GM12878 (cell line): ENCODE measurements at regions not wholly inside any gene's neighbourhood (a gene's known extent, or its start where the extent isn't known, plus 50 kb on each side); places are given as distances from the start of the nearest gene placed in this dataset.

ENCODE experiments used
- CTCF ChIP-seq, 3 experiments: IDR thresholded peaks in 2 of 3; conservative IDR thresholded peaks in 1 of 3; 2 replicates each; pipeline ENCODE4 v1.5.1; 2011; ENCODE audit warnings: low read depth in 3 of 3, low read length in 3 of 3, mild to moderate bottlenecking in 3 of 3, control low read depth in 2 of 3, moderate library complexity in 2 of 3, inconsistent platforms in 1 of 3, mixed read lengths in 1 of 3; ENCODE audit not compliant: control insufficient read depth in 2 of 3, insufficient read depth in 1 of 3; ENCODE audit errors: extremely low read depth in 1 of 3
- NBN ChIP-seq: fragments of 450-650 bp; IDR thresholded peaks from 2 replicates; pipeline ENCODE4 v1.6.1; 2016
- RAD21 ChIP-seq: IDR thresholded peaks from 2 replicates; pipeline ENCODE4 v1.6.1; 2011; ENCODE audit warnings: mild to moderate bottlenecking, low read depth, low read length, moderate library complexity; ENCODE audit not compliant: insufficient read depth
- RB1 ChIP-seq: fragments of 450-650 bp; formaldehyde crosslinking; IDR thresholded peaks from 2 replicates; pipeline ENCODE4 v1.6.1; 2017; ENCODE audit warnings: mild to moderate bottlenecking, borderline replicate concordance
- SREBF1 ChIP-seq: IDR thresholded peaks from 2 replicates; pipeline ENCODE4 v1.6.1; 2012; ENCODE audit warnings: mild to moderate bottlenecking, low read length
- SRF ChIP-seq, 2 experiments: IDR thresholded peaks; 2 replicates each; pipeline ENCODE4 v1.6.1; 2011; ENCODE audit warnings: low read depth in 2 of 2, low read length in 2 of 2, mild to moderate bottlenecking in 1 of 2, moderate library complexity in 1 of 2
- ZNF687 ChIP-seq: fragments of 450-650 bp; IDR thresholded peaks from 2 replicates; pipeline ENCODE4 v1.6.1; 2017; ENCODE audit warnings: mild to moderate bottlenecking, moderate library complexity

- TF ChIP-seq RAD21 (peak; percentile 32; the same call in 1 of the 2 replicates), SREBF1 (no peak), NBN (no peak), SRF (IDR thresholded peaks at IDR 0.05; ENCODE audit: low read depth in 2 of 2, low read length in 2 of 2) (no peak), CTCF (IDR thresholded peaks at IDR 0.05 in 2 of 3, conservative IDR thresholded peaks at IDR 0.05 in 1 of 3; ENCODE audit: control insufficient read depth in 2 of 3, extremely low read depth in 1 of 3, insufficient read depth in 1 of 3, low read depth in 3 of 3, low read length in 3 of 3) (peak in 2 of 3 experiments; percentile 26 to 44; a peak in 1 of 6 replicates), ZNF687 (no peak), RB1 (no peak)
Observed at GRCh38 chr12:17588968-17589367, 501.0 kb downstream of the RERGL start (continued).
